HL-60/S4 treated with phorbol 12-myristate 13-acetate at 8.2 ng/mL for 4 days and 3 days (cell line): ENCODE measurements at regions not wholly inside any gene's neighbourhood (a gene's known extent, or its start where the extent isn't known, plus 50 kb on each side); places are given as distances from the start of the nearest gene placed in this dataset.
"Not testable (repeated sequence)": the region's sequence is repeated elsewhere in the genome, so short reads cannot be mapped to it uniquely, and the experiment has no call there.

Experiments used
- in situ Hi-C: fragments of 300-500 bp; cut with MboI; formaldehyde crosslinking; loops from 2 replicates; pipeline ENCODE4 v1.15.0; 2022; ENCODE audit warnings: low sequenced_read_pairs

DNA sequence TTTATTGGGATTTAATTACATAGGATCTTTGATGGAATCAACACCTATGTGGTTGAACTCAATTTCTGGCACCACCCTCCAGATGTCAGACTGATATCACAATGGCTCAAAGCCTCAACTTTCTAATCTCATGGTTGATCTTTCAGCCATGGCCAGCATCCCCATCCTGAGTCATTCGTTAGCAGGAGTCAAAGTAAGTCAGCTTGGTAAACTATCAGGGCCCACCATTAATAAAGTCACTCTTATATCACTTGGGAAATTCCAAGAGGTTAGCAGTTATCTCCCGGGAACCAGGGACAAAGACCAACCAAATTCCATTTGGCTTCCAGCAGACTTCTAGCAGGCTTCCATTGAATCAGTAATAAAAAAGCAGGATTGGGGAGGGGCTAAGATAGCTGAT, 50.7 kb upstream of the TNFSF4 start:
- in situ Hi-C loops: loop anchor here (10.0 kb wide), 1 partner anchor 157 kb away; no protein-coding TSS in a partner anchor

GRCh38 chr1:173258479-173259264, 51.5 kb upstream of the TNFSF4 start:
- in situ Hi-C loops: loop anchor here (10.0 kb wide), 1 partner anchor 156 kb away; no protein-coding TSS in a partner anchor

DNA sequence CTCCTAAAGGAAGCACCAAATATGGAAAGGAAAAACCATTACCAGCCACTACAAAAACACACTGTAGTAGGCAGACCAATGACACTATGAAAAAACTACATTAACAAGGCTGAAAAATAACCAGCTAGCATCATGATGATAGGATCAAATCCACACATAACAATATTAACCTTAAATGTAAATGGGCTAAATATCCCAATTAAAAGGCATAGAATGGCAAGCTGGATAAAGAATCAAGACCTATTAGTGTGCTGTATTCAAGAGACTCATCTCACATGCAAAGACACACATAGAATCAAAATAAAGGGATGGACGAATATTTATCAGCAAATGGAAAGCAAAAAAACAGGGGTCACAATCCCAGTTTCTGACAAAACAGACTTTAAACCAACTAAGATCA, 53.2 kb upstream of the TNFSF4 start:
- in situ Hi-C loops: not testable (repeated sequence)

DNA sequence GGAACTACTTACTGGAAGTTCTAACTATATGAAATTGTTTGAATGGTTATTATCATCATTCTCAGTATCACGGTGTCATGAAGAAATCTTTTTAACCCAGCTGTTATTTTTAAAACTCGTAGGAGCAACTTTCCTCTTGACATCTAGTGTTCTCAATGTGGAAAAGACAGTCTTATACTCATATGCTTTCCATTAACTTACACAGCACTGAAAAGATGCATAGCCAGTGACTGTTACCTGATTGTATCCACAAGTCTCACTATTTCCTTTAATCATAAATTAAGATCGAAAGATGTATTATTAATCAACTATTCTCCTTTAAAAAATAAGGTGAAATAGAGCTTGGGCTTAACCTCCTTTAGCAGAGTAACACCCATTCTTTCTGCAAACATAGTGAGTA, 59.7 kb upstream of the TNFSF4 start:
- in situ Hi-C loops: no loop called here

DNA sequence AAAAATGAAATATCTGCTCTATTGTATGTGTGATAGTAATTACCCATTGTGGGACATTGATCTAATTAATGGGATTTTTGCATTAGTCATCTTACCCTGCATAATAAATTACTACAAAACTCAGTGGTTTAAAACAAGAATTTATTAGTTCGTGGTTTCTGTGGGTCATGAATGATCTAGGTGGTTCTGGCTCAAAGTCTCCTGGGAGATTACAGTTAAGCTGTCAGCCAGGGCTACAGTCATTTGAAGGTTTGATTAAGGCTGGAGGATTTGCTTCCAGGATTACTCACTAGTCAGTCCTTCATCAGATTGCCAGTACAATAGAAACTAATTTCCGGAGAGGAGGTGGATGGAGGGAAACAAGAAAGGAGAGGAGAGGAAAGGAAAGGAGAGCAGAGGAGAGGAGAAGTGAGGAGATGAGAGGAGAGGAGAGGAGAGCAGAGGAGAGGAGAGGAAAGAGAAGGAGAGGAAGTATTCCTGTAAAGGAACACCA, 60.4 kb upstream of the TNFSF4 start:
- in situ Hi-C loops: no loop called here

- in situ Hi-C loops: no loop called here
Measured at GRCh38 chr1:173268261-173268660, 61.1 kb upstream of the TNFSF4 start.

DNA sequence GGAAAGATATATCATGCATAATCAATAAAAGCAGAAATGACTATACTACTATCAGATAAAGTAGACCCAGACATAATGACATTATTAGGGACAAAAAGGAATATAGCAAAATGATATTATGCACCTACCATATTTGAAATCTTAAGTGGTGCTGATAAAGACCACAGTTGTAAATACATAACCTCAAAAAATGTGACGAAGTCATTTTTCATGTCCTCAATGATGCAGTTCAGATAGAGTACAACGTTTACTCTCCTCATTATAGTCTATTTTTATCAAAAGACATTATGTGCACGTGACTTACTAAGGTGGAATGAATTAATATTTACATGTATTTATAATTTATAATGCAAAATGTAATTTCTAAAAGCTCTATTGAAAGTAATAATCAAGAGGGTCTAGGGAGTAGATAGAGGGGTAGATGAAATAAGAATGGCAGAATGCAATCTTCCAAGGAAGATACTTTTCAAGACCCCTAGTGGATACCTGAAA, 61.7 kb upstream of the TNFSF4 start:
- in situ Hi-C loops: no loop called here

DNA sequence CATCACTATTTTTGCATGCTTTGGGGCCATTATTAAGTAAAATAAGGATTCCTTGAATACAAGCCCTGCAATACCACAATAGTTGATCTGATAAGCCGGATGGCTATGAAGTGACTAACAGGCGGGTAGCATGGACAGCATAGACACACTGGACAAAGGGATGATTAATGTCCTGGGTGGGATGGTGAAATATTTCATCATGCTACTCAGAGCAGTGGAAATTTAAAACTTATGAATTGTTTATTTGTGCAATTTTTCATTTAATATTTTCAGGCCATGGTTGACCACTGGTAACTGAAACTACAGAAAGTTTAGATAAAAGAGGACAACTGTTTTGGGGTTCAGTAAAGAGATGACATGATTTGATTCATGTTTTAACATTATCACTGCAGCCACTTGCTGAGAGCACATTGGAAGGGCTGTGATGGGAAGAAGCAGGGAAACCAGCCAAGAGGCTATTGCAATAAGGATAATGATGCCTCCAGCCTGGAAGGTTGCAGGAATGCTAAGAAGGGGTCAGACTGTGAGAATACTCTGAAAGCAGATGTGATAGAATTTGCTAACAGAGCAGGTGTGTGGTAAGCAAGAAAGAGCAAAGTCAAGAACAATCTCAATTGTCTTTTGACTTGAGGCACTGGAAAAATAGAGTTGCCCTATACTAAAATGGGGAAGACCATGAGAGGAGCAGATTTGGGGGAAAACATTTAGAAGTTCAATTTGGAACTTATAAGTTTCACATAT, 62.5 kb upstream of the TNFSF4 start:
- in situ Hi-C loops: no loop called here

DNA sequence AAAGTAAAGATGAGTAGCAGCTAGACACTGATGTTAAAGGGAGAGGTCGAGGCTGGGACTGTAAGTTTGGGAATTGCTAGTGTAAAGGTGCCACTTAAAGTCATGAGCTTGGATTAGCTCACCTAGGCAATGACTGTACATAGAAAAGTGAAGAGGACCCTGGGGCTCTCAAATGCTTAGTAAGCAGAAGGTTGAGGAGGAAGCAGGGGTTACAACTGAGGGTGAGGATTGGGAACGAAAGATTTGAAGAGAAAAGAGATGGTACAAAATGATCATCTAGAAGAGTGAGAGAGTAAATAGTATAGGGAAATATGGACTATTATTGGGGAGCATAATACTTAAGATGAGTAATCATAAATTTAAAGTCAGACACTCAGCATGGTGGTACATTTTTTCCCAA, 63.1 kb upstream of the TNFSF4 start:
- in situ Hi-C loops: no loop called here

- in situ Hi-C loops: not testable (repeated sequence)
Measured at GRCh38 chr1:173271021-173271420, 63.9 kb upstream of the TNFSF4 start.

- in situ Hi-C loops: no loop called here
Measured at GRCh38 chr1:173275496-173275895, 68.4 kb upstream of the TNFSF4 start.

DNA sequence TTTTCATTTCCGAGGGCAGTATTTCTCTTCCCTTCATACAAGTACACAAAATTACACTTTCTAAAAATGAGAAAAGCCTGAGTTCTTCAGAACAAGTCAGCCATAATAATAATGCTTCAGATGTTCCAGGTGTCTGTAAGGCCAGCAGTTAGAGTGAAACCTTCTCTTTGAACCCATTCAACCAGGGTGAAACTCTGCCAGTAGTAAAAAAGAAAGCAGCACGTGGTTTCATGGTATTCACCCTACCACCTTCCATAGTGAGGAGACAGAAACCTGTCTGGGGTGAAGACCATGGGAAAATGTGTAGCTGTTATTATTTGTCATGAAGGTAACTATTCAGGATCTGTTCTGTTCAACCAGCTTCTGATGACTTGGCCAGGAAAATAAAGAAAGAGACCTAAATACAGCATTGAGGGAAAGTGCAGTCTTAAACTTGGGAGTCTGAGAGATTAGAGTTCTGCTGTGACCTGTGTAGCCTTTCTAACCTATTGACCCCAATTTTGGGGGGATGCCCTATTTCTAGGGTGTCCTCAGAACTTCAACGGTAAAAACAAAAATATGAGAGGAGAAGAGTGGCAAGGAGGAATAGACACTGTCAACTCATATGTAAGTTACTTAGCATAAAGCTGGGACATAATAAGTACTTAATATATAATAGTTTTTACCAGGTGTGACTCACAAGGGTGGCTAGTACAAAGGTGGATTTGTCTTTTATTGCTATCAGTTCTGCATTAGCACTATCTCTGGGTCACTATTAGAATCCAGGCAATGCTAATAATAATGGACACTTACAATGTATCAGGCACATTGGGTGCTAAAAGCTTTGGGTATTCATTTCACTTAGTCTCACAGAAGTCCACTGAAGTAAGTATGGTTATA, 70.0 kb upstream of the TNFSF4 start:
- in situ Hi-C loops: no loop called here

- in situ Hi-C loops: no loop called here
Measured at GRCh38 chr1:173280899-173281660, 73.9 kb upstream of the TNFSF4 start.

GRCh38 chr1:173285048-173285447, 77.9 kb upstream of the TNFSF4 start:
- in situ Hi-C loops: no loop called here

GRCh38 chr1:173287785-173288184, 80.7 kb upstream of the TNFSF4 start:
- in situ Hi-C loops: no loop called here

DNA sequence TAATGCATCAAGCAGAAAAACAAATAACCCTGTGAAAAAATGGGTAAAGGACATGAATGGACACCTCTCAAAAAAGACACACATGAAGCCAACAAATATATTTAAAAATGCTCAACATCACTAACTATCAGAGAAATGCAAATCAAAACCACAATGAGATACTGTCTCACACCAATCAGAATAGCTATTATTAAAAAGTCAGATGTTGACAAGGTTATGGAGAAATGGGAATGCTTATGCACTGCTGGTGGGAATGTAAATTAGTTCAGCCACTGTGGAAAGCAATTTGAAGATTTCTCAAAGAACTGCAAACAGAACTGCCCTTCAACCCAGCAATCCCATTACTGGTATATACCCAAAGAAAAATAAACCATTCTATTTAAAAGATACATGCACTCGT, 86.6 kb upstream of the TNFSF4 start:
- in situ Hi-C loops: no loop called here

DNA sequence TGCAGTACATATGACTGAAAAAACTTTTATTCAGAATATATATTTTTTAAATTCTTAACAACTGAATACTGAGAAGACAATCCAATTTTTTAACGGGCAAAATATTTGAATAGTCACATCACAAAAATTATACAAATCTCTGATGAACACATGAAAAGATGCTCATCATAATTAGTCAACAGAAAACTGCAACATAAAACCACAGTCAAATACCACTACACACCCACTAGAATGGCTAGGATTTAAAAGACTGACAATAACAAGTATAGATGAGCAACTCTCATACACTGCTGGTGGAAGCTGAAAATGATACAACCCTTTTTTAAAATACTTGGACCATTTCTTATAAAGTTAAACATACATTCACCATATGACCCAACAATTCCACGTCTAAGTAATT, 87.7 kb upstream of the TNFSF4 start:
- in situ Hi-C loops: no loop called here

- in situ Hi-C loops: no loop called here
Measured at GRCh38 chr1:173295391-173295790, 88.3 kb upstream of the TNFSF4 start.

- in situ Hi-C loops: no loop called here
Measured at GRCh38 chr1:173295995-173296394, 88.9 kb upstream of the TNFSF4 start.

DNA sequence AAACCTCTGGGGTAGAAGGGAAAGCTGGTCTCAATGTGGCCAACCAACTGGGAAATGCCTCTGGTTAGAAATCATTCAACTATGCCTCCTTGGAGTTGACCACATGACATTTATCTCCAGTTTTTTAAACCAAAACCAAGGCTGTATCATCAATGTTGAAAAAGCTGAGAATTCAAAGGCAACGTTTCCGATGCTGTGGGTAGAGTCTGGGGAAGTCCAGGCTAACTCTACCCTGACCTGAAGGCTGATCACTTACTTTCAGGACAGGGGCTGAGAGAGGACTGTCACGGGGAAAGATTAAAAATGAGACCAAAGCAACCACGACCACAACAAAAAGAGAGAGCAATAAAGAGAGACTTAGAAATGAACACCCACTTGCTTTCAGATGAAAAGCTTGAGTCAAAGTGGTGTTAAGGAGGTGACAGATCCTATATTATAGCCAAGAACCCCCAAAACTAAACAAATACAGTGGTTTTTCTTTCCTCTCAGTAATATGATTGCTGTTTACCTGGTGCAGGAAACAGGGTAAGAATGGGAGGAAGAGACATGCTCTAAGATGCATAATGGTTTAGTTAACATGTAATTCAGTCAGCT, 90.8 kb upstream of the TNFSF4 start:
- in situ Hi-C loops: no loop called here
